Calu3 (cell line): ENCODE measurements at regions not wholly inside any gene's neighbourhood (a gene's known extent, or its start where the extent isn't known, plus 50 kb on each side); places are given as distances from the start of the nearest gene placed in this dataset.

Experiments
- BruUV-seq: library from RNA; stranded (reverse); fragments of 400-500 nt; replicated peaks from 2 replicates; lab custom pipeline; 2021; lab: Mats Ljungman, UMichigan
- CTCF ChIA-PET: fragments of 300-600 bp; sonication (Branson Sonifier 250); formaldehyde crosslinking; loops from one replicate; lab custom pipeline; 2022; ENCODE audit warnings: antibody characterized with exemption; lab: Charles Lee
- DNase-seq: peaks from one replicate; pipeline ENCODE4 v3.0.0; 2022
- H3K27ac Mint-ChIP-seq: one replicate; pipeline ENCODE4 v1.8.0; 2022; ENCODE audit warnings: mixed read lengths; ENCODE audit not compliant: unreplicated experiment
- H3K27me3 Mint-ChIP-seq: one replicate; pipeline ENCODE4 v1.8.0; 2022; ENCODE audit warnings: mixed read lengths; ENCODE audit not compliant: unreplicated experiment
- H3K36me3 Mint-ChIP-seq: one replicate; pipeline ENCODE4 v1.8.0; 2022; ENCODE audit warnings: mild to moderate bottlenecking, moderate library complexity, mixed read lengths; ENCODE audit not compliant: insufficient read depth, unreplicated experiment
- H3K4me1 Mint-ChIP-seq: one replicate; pipeline ENCODE4 v1.8.0; 2022; ENCODE audit warnings: mild to moderate bottlenecking, low read depth, mixed read lengths; ENCODE audit not compliant: unreplicated experiment
- H3K4me3 Mint-ChIP-seq: one replicate; pipeline ENCODE4 v1.8.0; 2022; ENCODE audit warnings: mild to moderate bottlenecking, low read depth, moderate library complexity, mixed read lengths; ENCODE audit not compliant: unreplicated experiment
- H3K9me3 Mint-ChIP-seq: one replicate; pipeline ENCODE4 v1.8.0; 2022; ENCODE audit warnings: low read depth, mixed read lengths; ENCODE audit not compliant: unreplicated experiment
- CTCF ChIP-seq: fragments of 200-600 bp; IDR thresholded peaks from one replicate; pipeline ENCODE4 v1.8.0; 2022; ENCODE audit warnings: antibody characterized with exemption; ENCODE audit not compliant: unreplicated experiment
- intact Hi-C: fragments of 100-400 bp; cut with micrococcal nuclease; formaldehyde crosslinking; loops from one replicate; pipeline ENCODE4 v1.10.0; 2022; ENCODE audit not compliant: unreplicated experiment

- no peaks in the 10 kb centered on the region for H3K27me3 Mint-ChIP-seq
- H3K4me1 Mint-ChIP-seq = no peaks in the 10 kb centered on the region
- no peak overlapping the region for H3K27ac Mint-ChIP-seq
- no peaks in the 10 kb centered on the region for H3K36me3 Mint-ChIP-seq
- peaks cover 26% of the 10 kb centered on the region for H3K9me3 Mint-ChIP-seq
- intact Hi-C loops = no loop called here
- no peak for TF ChIP-seq CTCF
- no peak for DNase-seq
- CTCF ChIA-PET = no interaction called here
- BruUV-seq = no TSS peak
- no peak overlapping the region for H3K4me3 Mint-ChIP-seq
Measured at GRCh38 chr22:49270595-49271368, 556.9 kb downstream of the BRD1 start.

GRCh38 chr22:49269928-49270327 lies 557.7 kb downstream of the BRD1 start:
- no peak overlapping the region for H3K4me3 Mint-ChIP-seq
- no peaks in the 10 kb centered on the region for H3K4me1 Mint-ChIP-seq
- peaks cover 22% of the 10 kb centered on the region for H3K9me3 Mint-ChIP-seq
- no peak overlapping the region for H3K27ac Mint-ChIP-seq
- no peak for TF ChIP-seq CTCF
- intact Hi-C loops = no loop called here
- DNase-seq = no peak
- CTCF ChIA-PET = no interaction called here
- H3K27me3 Mint-ChIP-seq = no peaks in the 10 kb centered on the region
- H3K36me3 Mint-ChIP-seq = no peaks in the 10 kb centered on the region
- no TSS peak for BruUV-seq

GRCh38 chr22:49269371-49269770 lies 558.3 kb downstream of the BRD1 start:
- no peaks in the 10 kb centered on the region for H3K27me3 Mint-ChIP-seq
- no peaks in the 10 kb centered on the region for H3K4me1 Mint-ChIP-seq
- intact Hi-C loops = no loop called here
- peaks cover 17% of the 10 kb centered on the region for H3K9me3 Mint-ChIP-seq
- DNase-seq = no peak
- no peak overlapping the region for H3K27ac Mint-ChIP-seq
- no peaks in the 10 kb centered on the region for H3K36me3 Mint-ChIP-seq
- CTCF ChIA-PET = no interaction called here
- no peak for TF ChIP-seq CTCF
- no TSS peak for BruUV-seq
- no peak overlapping the region for H3K4me3 Mint-ChIP-seq

GRCh38 chr22:49268924-49269323 lies 558.7 kb downstream of the BRD1 start:
- H3K36me3 Mint-ChIP-seq = no peaks in the 10 kb centered on the region
- TF ChIP-seq CTCF = no peak
- no peaks in the 10 kb centered on the region for H3K27me3 Mint-ChIP-seq
- intact Hi-C loops = no loop called here
- H3K4me1 Mint-ChIP-seq = no peaks in the 10 kb centered on the region
- CTCF ChIA-PET = no interaction called here
- no peak for DNase-seq
- no peak overlapping the region for H3K4me3 Mint-ChIP-seq
- no peak overlapping the region for H3K27ac Mint-ChIP-seq
- H3K9me3 Mint-ChIP-seq = peaks cover 14% of the 10 kb centered on the region
- BruUV-seq = no TSS peak
